HG02870 (cell line): ENCODE measurements at regions not wholly inside any gene's neighbourhood (a gene's known extent, or its start where the extent isn't known, plus 50 kb on each side); places are given as distances from the start of the nearest gene placed in this dataset.
A peak's percentile ranks its signal among the peaks of the same experiment; 100 is the strongest.

Source experiments
- ATAC-seq: cut with Tn5 transposase; IDR thresholded peaks from one replicate; pipeline ENCODE4 v1.9.1; 2021; ENCODE audit warnings: mild to moderate bottlenecking, moderate library complexity; ENCODE audit not compliant: unreplicated experiment

- ATAC-seq = no peak
Observed at GRCh38 chr1:8204826-8205225, 113.1 kb upstream of the SLC45A1 start.

GRCh38 chr1:8203551-8203950, 114.4 kb upstream of the SLC45A1 start:
- ATAC-seq = no peak

GRCh38 chr1:8203056-8203455, 114.9 kb upstream of the SLC45A1 start:
- no peak for ATAC-seq

- ATAC-seq = no peak
Observed at GRCh38 chr1:8202182-8202905, 115.6 kb upstream of the SLC45A1 start.

- no peak for ATAC-seq
Observed at GRCh38 chr1:8201331-8201861, 116.5 kb upstream of the SLC45A1 start.

GRCh38 chr1:8200317-8201115, 117.4 kb upstream of the SLC45A1 start:
- ATAC-seq = no peak

GRCh38 chr1:8198522-8198921, 119.4 kb upstream of the SLC45A1 start:
- no peak for ATAC-seq

GRCh38 chr1:8197493-8198282, 120.2 kb upstream of the SLC45A1 start:
- no peak for ATAC-seq

- ATAC-seq = no peak
Observed at GRCh38 chr1:8194481-8195227, 123.3 kb upstream of the SLC45A1 start.

GRCh38 chr1:8193840-8194406, 124.0 kb upstream of the SLC45A1 start:
- ATAC-seq = no peak

GRCh38 chr1:8191474-8191873, 126.4 kb upstream of the SLC45A1 start:
- no peak for ATAC-seq

- ATAC-seq = no peak
Observed at GRCh38 chr1:8189931-8190483, 127.9 kb upstream of the SLC45A1 start.

GRCh38 chr1:8185400-8185799, 132.5 kb upstream of the SLC45A1 start:
- ATAC-seq = no peak

GRCh38 chr1:8184301-8184700, 133.6 kb upstream of the SLC45A1 start:
- ATAC-seq = no peak

GRCh38 chr1:8182034-8182761, 135.7 kb upstream of the SLC45A1 start:
- peak; percentile 42 for ATAC-seq

- ATAC-seq = no peak
Observed at GRCh38 chr1:8179132-8179793, 138.7 kb upstream of the SLC45A1 start.

GRCh38 chr1:8176279-8176678, 141.6 kb upstream of the SLC45A1 start:
- ATAC-seq = no peak

- no peak for ATAC-seq
Observed at GRCh38 chr1:8174807-8175206, 143.1 kb upstream of the SLC45A1 start.
